OCI-LY1 (cell line): ENCODE measurements at regions not wholly inside any gene's neighbourhood (a gene's known extent, or its start where the extent isn't known, plus 50 kb on each side); places are given as distances from the start of the nearest gene placed in this dataset.

Experiments used
- EZH2 ChIP-seq: fragments of 200-600 bp; sonication (generic), shearing (Covaris generic); IDR thresholded peaks from 2 replicates; pipeline ENCODE4 v1.8.0; 2017; ENCODE audit warnings: borderline replicate concordance, mixed run types, mild to moderate bottlenecking, antibody characterized with exemption, low read length, moderate library complexity, mixed read lengths
- TF ChIP-seq, protein P1 (sequence below): fragments of 200-600 bp; sonication (generic), shearing (Covaris generic); IDR thresholded peaks from 2 replicates; pipeline ENCODE4 v1.5.1; 2017; ENCODE audit warnings: mild to moderate bottlenecking, antibody characterized with exemption, low read length, moderate library complexity, mixed read lengths

DNA sequence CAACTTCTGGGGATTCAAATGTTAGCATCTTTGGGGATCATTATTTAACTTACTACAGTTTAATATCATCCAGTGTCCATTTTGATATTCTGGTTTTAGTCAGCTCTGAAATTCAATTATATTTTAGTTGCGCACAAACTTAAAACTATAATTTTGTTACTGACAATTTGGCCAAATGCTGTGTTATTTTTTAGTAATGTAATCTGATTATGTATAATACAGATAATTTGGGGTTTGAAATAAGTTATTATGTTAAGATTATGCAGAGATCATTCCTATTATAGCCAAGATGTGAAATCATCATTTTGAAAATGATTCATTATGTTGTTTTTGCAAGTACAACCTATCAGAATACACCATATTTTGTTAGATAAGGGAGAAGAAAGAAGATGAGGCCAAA lies 706.1 kb downstream of the ROBO2 start:
- TF ChIP-seq, protein P1, sequence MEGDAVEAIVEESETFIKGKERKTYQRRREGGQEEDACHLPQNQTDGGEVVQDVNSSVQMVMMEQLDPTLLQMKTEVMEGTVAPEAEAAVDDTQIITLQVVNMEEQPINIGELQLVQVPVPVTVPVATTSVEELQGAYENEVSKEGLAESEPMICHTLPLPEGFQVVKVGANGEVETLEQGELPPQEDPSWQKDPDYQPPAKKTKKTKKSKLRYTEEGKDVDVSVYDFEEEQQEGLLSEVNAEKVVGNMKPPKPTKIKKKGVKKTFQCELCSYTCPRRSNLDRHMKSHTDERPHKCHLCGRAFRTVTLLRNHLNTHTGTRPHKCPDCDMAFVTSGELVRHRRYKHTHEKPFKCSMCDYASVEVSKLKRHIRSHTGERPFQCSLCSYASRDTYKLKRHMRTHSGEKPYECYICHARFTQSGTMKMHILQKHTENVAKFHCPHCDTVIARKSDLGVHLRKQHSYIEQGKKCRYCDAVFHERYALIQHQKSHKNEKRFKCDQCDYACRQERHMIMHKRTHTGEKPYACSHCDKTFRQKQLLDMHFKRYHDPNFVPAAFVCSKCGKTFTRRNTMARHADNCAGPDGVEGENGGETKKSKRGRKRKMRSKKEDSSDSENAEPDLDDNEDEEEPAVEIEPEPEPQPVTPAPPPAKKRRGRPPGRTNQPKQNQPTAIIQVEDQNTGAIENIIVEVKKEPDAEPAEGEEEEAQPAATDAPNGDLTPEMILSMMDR, result no peak
- TF ChIP-seq EZH2, result no peak
